Thymus (tissue), 11 donors: ENCODE measurements at regions not wholly inside any gene's neighbourhood (a gene's known extent, or its start where the extent isn't known, plus 50 kb on each side); places are given as distances from the start of the nearest gene placed in this dataset.

Experiments
- DNase-seq, 9 donors: peaks; one replicate each; pipeline ENCODE4 v3.0.0-alpha.2; 2013; ENCODE audit warnings: low spot score in 9 of 9, low read depth in 6 of 9, missing footprints in 1 of 9
- H3K27ac ChIP-seq, 2 donors: one replicate each; pipeline ENCODE4 v1.5.1; 2013; ENCODE audit warnings: control low read depth in 1 of 2, low read depth in 1 of 2, low read length in 1 of 2, mild to moderate bottlenecking in 1 of 2, moderate library complexity in 1 of 2
- H3K27me3 ChIP-seq, 2 donors: one replicate each; pipeline ENCODE4 v1.5.1; 2013; ENCODE audit warnings: low read length in 1 of 2; ENCODE audit not compliant: control insufficient read depth in 2 of 2, insufficient read depth in 1 of 2
- H3K36me3 ChIP-seq, 2 donors: one replicate each; pipeline ENCODE4 v1.5.1; 2013; ENCODE audit warnings: low read length in 1 of 2, mild to moderate bottlenecking in 1 of 2, moderate library complexity in 1 of 2; ENCODE audit not compliant: control insufficient read depth in 2 of 2, insufficient read depth in 2 of 2
- H3K4me1 ChIP-seq, 2 donors: one replicate each; pipeline ENCODE4 v1.5.1; 2013; ENCODE audit warnings: low read length in 2 of 2; ENCODE audit not compliant: control insufficient read depth in 2 of 2, insufficient read depth in 2 of 2
- H3K4me3 ChIP-seq, 2 donors: one replicate each; pipeline ENCODE4 v1.5.1; 2013; ENCODE audit warnings: low read length in 2 of 2, control low read depth in 1 of 2, mild to moderate bottlenecking in 1 of 2
- H3K9me3 ChIP-seq, 2 donors: one replicate each; pipeline ENCODE4 v1.5.1; 2013; ENCODE audit warnings: low read length in 1 of 2, mild to moderate bottlenecking in 1 of 2; ENCODE audit not compliant: control insufficient read depth in 2 of 2, insufficient read depth in 1 of 2
- WGBS: extraction: QIAGEN DNeasy Blood & Tissue Kit; methylation state at CpG from one replicate; pipeline ENCODE4 v1.1.7; 2013; 5-methylcytosine and 5-hydroxymethylcytosine counted together
- donor health status: healthy.

- Histone ChIP-seq H3K4me1 (no peaks in the 10 kb centered on the region), H3K36me3 (no peaks in the 10 kb centered on the region), H3K27me3 (no peaks in the 10 kb centered on the region), H3K27ac (no peak overlapping the region), H3K9me3 (peaks cover 0 to 3% of the 10 kb centered on the region in 2 donors), H3K4me3 (no peak overlapping the region)
- 90% methylated on average over 2 of the region's 2 CpGs for WGBS
- no peak for DNase-seq
These were observed 559.8 kb upstream of the TYRP1 start for GRCh38 chr9:12133416-12133815.

DNA sequence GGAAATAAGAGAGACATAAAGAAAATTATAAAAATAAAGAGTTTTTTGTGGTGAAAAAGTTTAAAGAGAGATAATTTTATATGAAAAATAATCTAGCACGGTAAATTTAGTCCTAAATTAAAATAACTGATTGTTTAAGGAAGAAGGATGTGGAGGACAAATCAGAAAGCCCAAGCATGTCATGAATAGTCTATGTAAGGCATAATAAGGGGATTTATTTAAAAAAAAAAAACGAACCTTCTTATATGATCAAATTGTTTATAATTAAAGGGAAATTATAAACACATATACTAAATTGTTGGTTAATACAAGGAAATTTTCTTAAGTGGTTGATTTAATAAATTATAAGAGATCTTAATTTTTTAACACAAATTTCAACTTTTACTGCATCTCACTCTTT is 551.8 kb upstream of the TYRP1 start:
- DNase-seq, result no peak
- Histone ChIP-seq H3K27me3 (no peaks in the 10 kb centered on the region), H3K9me3 (no peaks in the 10 kb centered on the region), H3K4me3 (no peak overlapping the region), H3K36me3 (no peaks in the 10 kb centered on the region), H3K27ac (no peak overlapping the region), H3K4me1 (no peaks in the 10 kb centered on the region)
- WGBS, result 68% methylated on average over 2 of the region's 2 CpGs

DNA sequence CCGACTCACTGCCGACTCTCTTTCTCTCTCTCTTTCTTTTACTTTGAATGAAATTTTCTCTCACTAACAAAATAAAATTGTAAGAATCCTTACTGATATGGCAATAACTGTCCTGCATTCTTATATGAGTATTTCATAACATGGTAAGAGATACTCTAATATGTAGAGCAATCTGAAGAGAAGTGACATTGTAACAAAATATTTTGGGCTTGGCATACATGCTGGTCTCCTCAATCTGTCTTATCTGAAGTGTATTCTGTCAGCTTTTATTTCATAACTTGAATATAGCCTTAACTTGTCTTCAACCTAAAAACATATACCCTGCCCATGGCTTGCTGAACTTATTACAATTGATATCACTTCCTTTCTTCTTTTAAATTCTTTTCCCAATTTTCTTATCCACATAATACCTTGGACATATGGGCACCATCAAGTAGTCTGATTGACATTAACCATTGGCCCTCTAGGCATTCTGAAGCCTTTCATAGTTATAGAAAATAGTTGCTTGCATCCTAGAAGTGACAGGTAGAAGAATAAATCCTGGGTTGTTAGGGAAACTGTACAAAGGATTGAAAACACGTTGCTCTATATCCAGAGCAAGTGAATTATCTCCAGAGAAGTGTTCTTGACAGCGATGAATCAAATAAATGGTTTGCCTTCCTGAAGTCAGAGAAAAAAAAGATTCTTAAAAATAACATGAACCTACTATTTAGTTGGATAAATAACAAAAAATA is 537.6 kb upstream of the TYRP1 start:
- 83% methylated on average over 4 of the region's 4 CpGs for WGBS
- Histone ChIP-seq H3K27me3 (no peaks in the 10 kb centered on the region), H3K9me3 (no peaks in the 10 kb centered on the region), H3K4me1 (no peaks in the 10 kb centered on the region), H3K27ac (no peak overlapping the region), H3K4me3 (no peak overlapping the region), H3K36me3 (no peaks in the 10 kb centered on the region)
- no peak for DNase-seq

- no peak overlapping the region for H3K27ac ChIP-seq
- 89% methylated on average over 10 of the region's 10 CpGs for WGBS
These were observed 530.9 kb upstream of the TYRP1 start for GRCh38 chr9:12162181-12162815.

GRCh38 chr9:12163723-12164458 is 529.3 kb upstream of the TYRP1 start:
- H3K4me3 ChIP-seq, result no peak overlapping the region
- 80% methylated on average over 3 of the region's 3 CpGs for WGBS
- no peak overlapping the region for H3K27ac ChIP-seq

More at GRCh38 chr9:12162181-12162815, 530.9 kb upstream of the TYRP1 start:
- Histone ChIP-seq H3K4me3 (no peak overlapping the region), H3K27me3 (no peaks in the 10 kb centered on the region), H3K9me3 (no peaks in the 10 kb centered on the region), H3K36me3 (no peaks in the 10 kb centered on the region), H3K4me1 (no peaks in the 10 kb centered on the region)
- no peak for DNase-seq

DNA sequence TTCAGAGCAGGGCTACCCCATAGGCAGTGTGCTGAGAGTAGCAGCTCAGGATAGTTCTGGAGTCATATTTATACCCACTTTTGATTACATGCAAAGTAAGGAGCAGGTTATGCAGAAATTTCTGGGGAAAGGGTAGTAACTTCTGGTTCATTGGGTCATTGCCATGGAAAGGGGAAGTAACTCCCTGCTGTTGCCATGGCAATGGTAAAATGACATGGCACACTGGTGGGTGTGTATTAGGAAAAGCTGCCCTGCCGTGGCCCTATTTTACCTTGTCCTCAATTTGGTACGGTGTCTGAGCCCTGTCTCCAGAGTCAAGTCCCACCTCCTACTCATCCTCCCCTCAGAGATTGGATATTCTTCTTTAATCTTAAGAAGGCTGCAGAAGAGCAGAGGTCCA is 526.7 kb upstream of the TYRP1 start:
- Histone ChIP-seq H3K36me3 (no peaks in the 10 kb centered on the region), H3K4me1 (no peaks in the 10 kb centered on the region), H3K27ac (no peak overlapping the region), H3K4me3 (no peak overlapping the region), H3K9me3 (no peaks in the 10 kb centered on the region), H3K27me3 (no peaks in the 10 kb centered on the region)
- no peak for DNase-seq
- 58% methylated on average over 2 of the region's 2 CpGs for WGBS

More at GRCh38 chr9:12163723-12164458, 529.3 kb upstream of the TYRP1 start:
- H3K9me3 ChIP-seq, result no peaks in the 10 kb centered on the region
- no peaks in the 10 kb centered on the region for H3K27me3 ChIP-seq
- H3K36me3 ChIP-seq, result no peaks in the 10 kb centered on the region
- no peak for DNase-seq
- no peaks in the 10 kb centered on the region for H3K4me1 ChIP-seq

DNA sequence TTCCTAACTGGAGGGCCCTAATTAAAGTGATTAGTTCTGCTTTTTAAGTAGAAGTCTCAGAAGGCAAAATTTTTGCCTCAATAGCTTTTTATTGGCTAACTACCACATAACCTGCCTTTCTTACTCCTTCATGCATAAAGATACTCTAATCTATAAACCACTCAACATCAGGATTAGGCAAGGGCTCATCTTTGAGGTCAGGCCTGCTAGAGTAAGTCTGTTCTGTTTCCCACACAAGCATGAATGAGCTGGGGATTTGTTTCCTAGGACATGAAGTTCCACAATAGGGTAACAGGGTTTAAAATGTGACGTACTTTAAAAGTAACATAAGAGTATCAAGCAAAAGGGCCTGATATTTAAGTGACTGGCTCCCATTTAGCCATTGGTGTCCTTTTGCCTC is 522.7 kb upstream of the TYRP1 start:
- WGBS, result 92% methylated on average over 1 of the region's 1 CpG
- DNase-seq, result no peak
- Histone ChIP-seq H3K4me1 (no peaks in the 10 kb centered on the region), H3K4me3 (no peak overlapping the region), H3K9me3 (peaks cover 0 to 7% of the 10 kb centered on the region in 2 donors), H3K27ac (no peak overlapping the region), H3K27me3 (no peaks in the 10 kb centered on the region), H3K36me3 (no peaks in the 10 kb centered on the region)

DNA sequence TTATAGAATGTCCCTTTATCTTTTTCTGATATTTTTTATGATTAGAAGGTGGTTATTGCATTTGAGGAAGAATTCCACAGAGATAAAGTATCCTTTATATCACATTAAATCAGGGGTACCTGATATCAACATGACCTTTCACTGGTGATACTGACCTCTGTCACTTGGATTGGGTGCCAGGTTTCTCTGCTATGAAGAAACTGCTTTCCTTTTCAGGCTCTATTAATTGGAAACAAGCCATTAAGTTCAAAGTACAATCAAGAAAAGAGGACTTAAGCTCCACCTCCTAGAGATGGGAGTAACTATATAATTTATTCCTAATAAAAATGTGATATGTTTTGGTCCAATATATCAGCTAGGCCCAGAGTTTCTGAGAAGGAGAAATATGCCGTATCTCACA is 514.6 kb upstream of the TYRP1 start:
- Histone ChIP-seq H3K4me1 (no peaks in the 10 kb centered on the region), H3K36me3 (no peaks in the 10 kb centered on the region), H3K9me3 (no peaks in the 10 kb centered on the region), H3K27ac (no peak overlapping the region), H3K4me3 (no peak overlapping the region), H3K27me3 (no peaks in the 10 kb centered on the region)
- DNase-seq, result no peak
- WGBS, result 98% methylated on average over 1 of the region's 1 CpG

DNA sequence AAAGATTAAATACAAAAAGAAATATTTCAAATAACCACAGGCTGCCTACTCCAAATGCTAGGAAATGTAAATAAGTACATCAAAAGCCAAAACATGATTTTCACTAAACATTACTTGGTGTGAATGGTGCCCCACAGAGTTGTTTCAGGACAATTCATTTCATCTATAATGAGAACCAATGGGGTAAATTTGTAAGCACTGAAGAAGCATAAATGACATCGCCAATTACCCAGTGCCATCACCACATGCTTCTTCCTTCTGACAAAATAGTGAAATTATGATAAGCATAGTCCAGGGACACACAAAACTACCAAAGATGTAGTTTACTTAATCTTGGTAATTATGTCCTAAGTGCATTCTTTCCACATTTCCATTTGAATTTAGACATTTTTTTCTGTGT is 510.4 kb upstream of the TYRP1 start:
- Histone ChIP-seq H3K36me3 (no peaks in the 10 kb centered on the region), H3K27ac (no peak overlapping the region), H3K27me3 (no peaks in the 10 kb centered on the region), H3K4me1 (no peaks in the 10 kb centered on the region), H3K4me3 (no peak overlapping the region), H3K9me3 (no peaks in the 10 kb centered on the region)
- no peak for DNase-seq
- 96% methylated on average over 1 of the region's 1 CpG for WGBS
